OCI-LY3 (cell line): ENCODE measurements at regions not wholly inside any gene's neighbourhood (a gene's known extent, or its start where the extent isn't known, plus 50 kb on each side); places are given as distances from the start of the nearest gene placed in this dataset.

Experiments used
- H2AFZ ChIP-seq: fragments of 200-600, 300-600 bp; shearing (Covaris generic); 2 replicates; pipeline ENCODE4 v1.6.0; 2014; ENCODE audit warnings: antibody characterized with exemption, low read depth, low read length
- H3K27ac ChIP-seq: fragments of 200-600, 300-600 bp; sonication (generic); 2 replicates; pipeline ENCODE4 v1.5.1; 2014; ENCODE audit warnings: mild to moderate bottlenecking, low read length, moderate library complexity, mixed read lengths
- H3K27me3 ChIP-seq: fragments of 200-600, 300-600 bp; sonication (generic); 2 replicates; pipeline ENCODE4 v1.6.1; 2014; ENCODE audit warnings: low read depth, low read length, mixed read lengths
- H3K36me3 ChIP-seq: fragments of 200-600, 300-600 bp; sonication (generic); replicated peaks from 2 replicates; pipeline ENCODE3; 2014; ENCODE audit warnings: low read depth, low read length, mixed read lengths
- H3K4me1 ChIP-seq: fragments of 300-600, 200-600 bp; sonication (generic); 2 replicates; pipeline ENCODE4 v1.6.1; 2014; ENCODE audit warnings: low read length, mixed read lengths
- H3K4me2 ChIP-seq: fragments of 200-600, 300-600 bp; sonication (generic); 2 replicates; pipeline ENCODE4 v1.6.1; 2014; ENCODE audit warnings: low read length, mixed read lengths
- H3K4me3 ChIP-seq: fragments of 300-600, 200-600 bp; sonication (generic); 2 replicates; pipeline ENCODE4 v1.5.1; 2014; ENCODE audit warnings: antibody characterized with exemption, mild to moderate bottlenecking, low read length, moderate library complexity
- H3K79me2 ChIP-seq: fragments of 300-600, 200-600 bp; shearing (Covaris generic); 2 replicates; pipeline ENCODE4 v1.6.1; 2014; ENCODE audit warnings: mild to moderate bottlenecking, low read length, mixed read lengths
- H3K9ac ChIP-seq: fragments of 300-600, 200-600 bp; shearing (Covaris generic); 2 replicates; pipeline ENCODE4 v1.6.0; 2014; ENCODE audit warnings: mild to moderate bottlenecking, low read length, moderate library complexity
- H3K9me3 ChIP-seq: fragments of 200-600, 300-600 bp; shearing (Covaris generic); 2 replicates; pipeline ENCODE4 v1.6.1; 2014; ENCODE audit warnings: low read length, mixed read lengths; ENCODE audit not compliant: insufficient read depth
- H4K20me1 ChIP-seq: fragments of 200-600, 300-600 bp; sonication (generic); 2 replicates; pipeline ENCODE4 v1.6.1; 2016; ENCODE audit warnings: low read length, mixed read lengths; ENCODE audit not compliant: insufficient read depth
- EZH2phosphoT487 ChIP-seq: fragments of 200-600 bp; shearing (Covaris generic); IDR thresholded peaks from 2 replicates; pipeline ENCODE4 v1.6.1; 2018; ENCODE audit warnings: antibody characterized with exemption, mixed run types, low read depth
- TF ChIP-seq, protein P1 (sequence below): fragments of 200-600, 300-600 bp; sonication (generic); IDR thresholded peaks from 2 replicates; pipeline ENCODE4 v1.5.1; 2014; ENCODE audit warnings: antibody characterized with exemption, low read length, low read depth

DNA sequence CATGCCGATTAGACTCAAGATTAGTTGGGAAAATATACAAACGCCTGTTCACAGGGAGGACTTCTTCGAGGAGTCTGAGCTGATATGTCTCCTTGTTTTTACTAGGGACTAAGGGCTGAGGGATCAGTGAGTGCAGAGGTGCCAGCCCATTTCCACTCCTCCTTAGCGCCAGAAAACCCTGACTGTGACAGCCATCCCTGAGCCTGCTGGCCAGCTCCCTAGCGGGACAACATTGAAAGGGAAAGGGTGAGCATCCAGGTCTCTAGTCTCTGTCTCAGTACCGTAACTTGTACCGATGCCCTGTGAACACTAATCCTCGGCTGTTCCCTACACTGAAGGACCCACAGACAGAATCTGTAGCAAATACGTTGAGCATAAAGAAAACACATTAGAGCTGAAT lies 243.4 kb downstream of the WNT5A start:
- H3K27ac ChIP-seq = no peak overlapping the region
- H3K27me3 ChIP-seq = no peaks in the 10 kb centered on the region
- TF ChIP-seq, protein P1, sequence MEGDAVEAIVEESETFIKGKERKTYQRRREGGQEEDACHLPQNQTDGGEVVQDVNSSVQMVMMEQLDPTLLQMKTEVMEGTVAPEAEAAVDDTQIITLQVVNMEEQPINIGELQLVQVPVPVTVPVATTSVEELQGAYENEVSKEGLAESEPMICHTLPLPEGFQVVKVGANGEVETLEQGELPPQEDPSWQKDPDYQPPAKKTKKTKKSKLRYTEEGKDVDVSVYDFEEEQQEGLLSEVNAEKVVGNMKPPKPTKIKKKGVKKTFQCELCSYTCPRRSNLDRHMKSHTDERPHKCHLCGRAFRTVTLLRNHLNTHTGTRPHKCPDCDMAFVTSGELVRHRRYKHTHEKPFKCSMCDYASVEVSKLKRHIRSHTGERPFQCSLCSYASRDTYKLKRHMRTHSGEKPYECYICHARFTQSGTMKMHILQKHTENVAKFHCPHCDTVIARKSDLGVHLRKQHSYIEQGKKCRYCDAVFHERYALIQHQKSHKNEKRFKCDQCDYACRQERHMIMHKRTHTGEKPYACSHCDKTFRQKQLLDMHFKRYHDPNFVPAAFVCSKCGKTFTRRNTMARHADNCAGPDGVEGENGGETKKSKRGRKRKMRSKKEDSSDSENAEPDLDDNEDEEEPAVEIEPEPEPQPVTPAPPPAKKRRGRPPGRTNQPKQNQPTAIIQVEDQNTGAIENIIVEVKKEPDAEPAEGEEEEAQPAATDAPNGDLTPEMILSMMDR = no peak
- TF ChIP-seq EZH2phosphoT487 = no peak
- H3K9me3 ChIP-seq = no peaks in the 10 kb centered on the region
- H2AFZ ChIP-seq = no peak overlapping the region
- H3K79me2 ChIP-seq = no peaks in the 10 kb centered on the region
- no peak overlapping the region for H3K9ac ChIP-seq
- H3K36me3 ChIP-seq = no peaks in the 10 kb centered on the region
- no peak overlapping the region for H3K4me3 ChIP-seq
- no peak overlapping the region for H3K4me2 ChIP-seq
- H4K20me1 ChIP-seq = no peaks in the 10 kb centered on the region
- H3K4me1 ChIP-seq = no peaks in the 10 kb centered on the region

DNA sequence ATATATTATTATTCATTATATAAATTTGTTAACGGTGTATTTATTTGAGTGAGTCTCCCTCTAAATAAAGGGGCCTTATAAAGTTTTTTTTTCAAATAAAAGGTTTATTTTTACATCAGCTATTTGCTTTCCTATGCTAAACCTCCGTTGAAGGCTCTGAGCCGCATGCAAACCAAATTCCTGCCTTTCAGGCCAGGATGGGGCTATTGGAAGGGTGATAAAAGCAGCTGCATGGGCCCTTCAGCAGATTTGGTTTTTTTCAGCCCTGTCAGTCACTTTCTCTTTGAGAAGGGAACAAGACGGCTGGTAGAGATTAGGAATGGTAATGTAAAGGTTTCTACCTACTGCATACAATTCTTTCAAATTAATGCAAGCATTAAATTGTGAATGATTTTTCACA lies 244.2 kb downstream of the WNT5A start:
- Histone ChIP-seq H2AFZ (no peak overlapping the region), H3K4me2 (no peak overlapping the region), H3K27me3 (no peaks in the 10 kb centered on the region), H3K79me2 (no peaks in the 10 kb centered on the region), H3K4me3 (no peak overlapping the region), H3K36me3 (no peaks in the 10 kb centered on the region), H3K9me3 (no peaks in the 10 kb centered on the region), H3K27ac (no peak overlapping the region), H4K20me1 (no peaks in the 10 kb centered on the region), H3K9ac (no peak overlapping the region), H3K4me1 (no peaks in the 10 kb centered on the region)
- no peak for TF ChIP-seq EZH2phosphoT487
- TF ChIP-seq, protein P1 = no peak

DNA sequence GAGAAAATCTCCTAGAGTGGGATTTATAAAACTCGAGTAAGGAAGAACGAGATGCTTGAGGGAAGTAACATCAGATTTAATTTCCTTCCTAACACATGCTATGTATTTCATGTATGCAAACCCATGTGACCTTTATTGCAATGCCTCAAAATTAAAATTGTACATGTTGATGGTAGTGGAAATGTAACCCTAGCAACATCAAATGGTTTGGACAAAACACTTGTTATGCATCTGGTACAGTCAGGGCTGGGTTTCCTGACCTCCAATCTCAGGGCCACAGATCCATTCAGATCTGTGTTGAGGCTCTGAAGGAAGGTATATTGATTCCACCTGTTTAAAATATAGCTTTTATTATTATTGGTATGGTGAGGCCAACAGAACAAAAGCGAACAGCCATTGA lies 246.0 kb downstream of the WNT5A start:
- Histone ChIP-seq H3K4me2 (no peak overlapping the region), H3K9ac (no peak overlapping the region), H3K9me3 (no peaks in the 10 kb centered on the region), H3K4me3 (no peak overlapping the region), H3K4me1 (no peaks in the 10 kb centered on the region), H3K27me3 (no peaks in the 10 kb centered on the region), H2AFZ (no peak overlapping the region), H3K36me3 (no peaks in the 10 kb centered on the region), H3K79me2 (no peaks in the 10 kb centered on the region), H4K20me1 (no peaks in the 10 kb centered on the region), H3K27ac (no peak overlapping the region)
- TF ChIP-seq, protein P1 = no peak
- TF ChIP-seq EZH2phosphoT487 = no peak

DNA sequence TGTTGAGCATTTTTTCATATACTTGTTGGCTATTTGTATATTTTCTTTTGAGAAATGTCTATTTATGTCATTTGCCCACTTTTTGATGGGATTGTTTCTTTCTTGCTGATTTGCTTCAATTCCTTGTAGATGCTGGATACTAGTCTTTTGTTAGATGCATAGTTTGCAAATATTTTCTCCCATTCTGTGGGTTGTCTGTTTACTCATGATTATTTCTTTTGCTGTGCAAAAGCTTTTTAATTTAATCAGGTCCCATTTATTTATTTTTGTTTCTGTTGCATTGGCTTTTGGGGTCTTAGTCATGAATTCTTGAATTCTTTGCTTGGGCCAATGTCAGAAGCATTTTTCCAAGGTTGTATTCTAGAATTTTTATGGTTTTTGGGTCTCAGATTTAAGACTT lies 251.7 kb downstream of the WNT5A start:
- no peaks in the 10 kb centered on the region for H3K9me3 ChIP-seq
- H3K27me3 ChIP-seq = no peaks in the 10 kb centered on the region
- H3K79me2 ChIP-seq = no peaks in the 10 kb centered on the region
- H3K4me1 ChIP-seq = no peaks in the 10 kb centered on the region
- no peak overlapping the region for H2AFZ ChIP-seq
- H3K4me3 ChIP-seq = no peak overlapping the region
- no peaks in the 10 kb centered on the region for H3K36me3 ChIP-seq
- TF ChIP-seq, protein P1 = no peak
- no peak for TF ChIP-seq EZH2phosphoT487
- H3K4me2 ChIP-seq = no peak overlapping the region
- no peak overlapping the region for H3K9ac ChIP-seq
- no peaks in the 10 kb centered on the region for H4K20me1 ChIP-seq
- no peak overlapping the region for H3K27ac ChIP-seq
